Esophagus muscularis mucosa (tissue), 4 donors: ENCODE measurements at regions not wholly inside any gene's neighbourhood (a gene's known extent, or its start where the extent isn't known, plus 50 kb on each side); places are given as distances from the start of the nearest gene placed in this dataset.
A peak's percentile ranks its signal among the peaks of the same experiment; 100 is the strongest.

Experiments used
- DNase-seq: peaks from one replicate; pipeline ENCODE4 v3.0.0-alpha.2; 2017; ENCODE audit errors: extremely low spot score
- H3K27ac ChIP-seq, 4 donors: fragments of 200-600 bp; sonication (generic); replicated peaks in 1 of 4; 1 replicate in 3 of 4; 2 replicates in 1 of 4; pipeline ENCODE4 v1.5.1; 2016 to 2019; ENCODE audit warnings: mild to moderate bottlenecking in 1 of 4
- H3K27me3 ChIP-seq, 4 donors: fragments of 200-600 bp; sonication (generic); one replicate each; pipeline versions ENCODE4 v1.5.1 to v1.6.0; 2016 to 2019
- H3K36me3 ChIP-seq, 4 donors: fragments of 200-600 bp; sonication (generic); one replicate each; pipeline ENCODE4 v1.5.1; 2016 to 2019
- H3K4me1 ChIP-seq, 4 donors: fragments of 200-600 bp; sonication (generic); one replicate each; pipeline ENCODE4 v1.5.1; 2016 to 2019
- H3K4me3 ChIP-seq, 4 donors: fragments of 200-600 bp; sonication (generic); 1 replicate in 2 of 4; 2 replicates in 2 of 4; pipeline ENCODE4 v1.5.1; 2016 to 2019; ENCODE audit warnings: mild to moderate bottlenecking in 4 of 4, moderate library complexity in 1 of 4
- H3K9me3 ChIP-seq, 4 donors: fragments of 200-600 bp; sonication (generic); 1 replicate in 3 of 4; 2 replicates in 1 of 4; pipeline ENCODE4 v1.5.1; 2016 to 2019
- CTCF ChIP-seq, 3 experiments: fragments of 200-600 bp in 2 of 3; fragments of 450-650 bp in 1 of 3; sonication (generic) in 2 of 3; IDR thresholded peaks; one replicate each; pipeline ENCODE4 v1.5.1; 2017 to 2019; ENCODE audit warnings: antibody characterized with exemption in 3 of 3, mild to moderate bottlenecking in 2 of 3, moderate library complexity in 1 of 3
- EP300 ChIP-seq: sonication (generic); formaldehyde crosslinking; IDR thresholded peaks from one replicate; pipeline ENCODE4 v1.6.1; 2017; ENCODE audit warnings: antibody characterized with exemption
- POLR2A ChIP-seq: fragments of 450-650 bp; IDR thresholded peaks from one replicate; pipeline ENCODE4 v1.6.1; 2017; ENCODE audit warnings: antibody characterized with exemption, moderate library complexity, mild to moderate bottlenecking, low read depth
- POLR2AphosphoS5 ChIP-seq, 2 donors: sonication (generic); formaldehyde crosslinking; IDR thresholded peaks; one replicate each; pipeline ENCODE4 v1.6.1; 2017; ENCODE audit warnings: antibody characterized with exemption in 2 of 2
- WGBS: methylation state at CpG from one replicate; pipeline ENCODE4 v1.1.5; 2018; 5-methylcytosine and 5-hydroxymethylcytosine counted together
- intact Hi-C: fragments of 100-400 bp; cut with DNase I; formaldehyde crosslinking; loops from one replicate; pipeline ENCODE4 v1.15.1; 2023

- DNase-seq: no peak
- H3K4me1 ChIP-seq: no peaks in the 10 kb centered on the region
- no peaks in the 10 kb centered on the region for H3K27me3 ChIP-seq
- intact Hi-C loops: no loop called here
- WGBS: 44% methylated on average over 1 of the region's 1 CpG
- no peaks in the 10 kb centered on the region for H3K36me3 ChIP-seq
- TF ChIP-seq POLR2AphosphoS5 (IDR thresholded peaks at IDR 0.05) (no peak), EP300 (no peak), POLR2A (no peak), CTCF (IDR thresholded peaks at IDR 0.05) (no peak)
- no peaks in the 10 kb centered on the region for H3K9me3 ChIP-seq
- H3K27ac ChIP-seq: no peak overlapping the region
- H3K4me3 ChIP-seq: no peak overlapping the region
Measured at GRCh38 chr2:180255981-180256380, 248.9 kb upstream of the CWC22 start.

- H3K36me3 ChIP-seq: no peaks in the 10 kb centered on the region
- intact Hi-C loops: no loop called here
- WGBS: 71% methylated on average over 1 of the region's 1 CpG
- H3K4me3 ChIP-seq: no peak overlapping the region
- TF ChIP-seq POLR2AphosphoS5 (IDR thresholded peaks at IDR 0.05) (no peak), CTCF (IDR thresholded peaks at IDR 0.05) (no peak), EP300 (no peak), POLR2A (no peak)
- H3K9me3 ChIP-seq: no peaks in the 10 kb centered on the region
- no peak for DNase-seq
- H3K27ac ChIP-seq: no peak overlapping the region
- no peaks in the 10 kb centered on the region for H3K27me3 ChIP-seq
- no peaks in the 10 kb centered on the region for H3K4me1 ChIP-seq
Measured at GRCh38 chr2:180254872-180255271, 247.8 kb upstream of the CWC22 start.

GRCh38 chr2:180247658-180248057 is 240.6 kb upstream of the CWC22 start:
- WGBS: 63% methylated on average over 2 of the region's 2 CpGs
- H3K27ac ChIP-seq: no peak overlapping the region
- no peak for DNase-seq
- H3K27me3 ChIP-seq: no peaks in the 10 kb centered on the region
- TF ChIP-seq POLR2A (no peak), POLR2AphosphoS5 (IDR thresholded peaks at IDR 0.05) (no peak), CTCF (IDR thresholded peaks at IDR 0.05) (no peak), EP300 (no peak)
- no peaks in the 10 kb centered on the region for H3K9me3 ChIP-seq
- H3K4me1 ChIP-seq: peaks cover 0 to 6% (median 0%) of the 10 kb centered on the region in 4 donors
- intact Hi-C loops: no loop called here
- no peak overlapping the region for H3K4me3 ChIP-seq
- no peaks in the 10 kb centered on the region for H3K36me3 ChIP-seq

GRCh38 chr2:180246268-180246667 is 239.2 kb upstream of the CWC22 start:
- DNase-seq: no peak
- WGBS: 48% methylated on average over 2 of the region's 2 CpGs
- TF ChIP-seq CTCF (IDR thresholded peaks at IDR 0.05): no peak
- no peak for TF ChIP-seq POLR2A
- intact Hi-C loops: no loop called here
- no peak overlapping the region for H3K4me3 ChIP-seq
- H3K27me3 ChIP-seq: no peaks in the 10 kb centered on the region
- no peak overlapping the region for H3K27ac ChIP-seq
- H3K9me3 ChIP-seq: no peaks in the 10 kb centered on the region
- no peaks in the 10 kb centered on the region for H3K36me3 ChIP-seq
- peaks cover 0 to 6% (median 0%) of the 10 kb centered on the region in 4 donors for H3K4me1 ChIP-seq

- intact Hi-C loops: no loop called here
- Histone ChIP-seq H3K4me1 (no peaks in the 10 kb centered on the region), H3K36me3 (no peaks in the 10 kb centered on the region), H3K27ac (no peak overlapping the region), H3K9me3 (no peaks in the 10 kb centered on the region), H3K4me3 (no peak overlapping the region), H3K27me3 (no peaks in the 10 kb centered on the region)
- no peak for DNase-seq
- TF ChIP-seq CTCF (IDR thresholded peaks at IDR 0.05) (peak in 1 of 3 experiments; percentile 20), EP300 (no peak), POLR2A (no peak), POLR2AphosphoS5 (IDR thresholded peaks at IDR 0.05) (no peak)
Measured at GRCh38 chr2:180240774-180241173, 233.7 kb upstream of the CWC22 start.
